Choroid plexus epithelial cell (primary cell): ENCODE measurements at regions not wholly inside any gene's neighbourhood (a gene's known extent, or its start where the extent isn't known, plus 50 kb on each side); places are given as distances from the start of the nearest gene placed in this dataset.
A peak's percentile ranks its signal among the peaks of the same experiment; 100 is the strongest.

Experiments used
- DNase-seq: peaks from one replicate; pipeline ENCODE4 v3.0.0-alpha.2; 2010; ENCODE audit warnings: low read depth
- H3K4me3 ChIP-seq: 2 replicates; pipeline ENCODE4 v1.5.1; 2011; ENCODE audit warnings: low read depth, mild to moderate bottlenecking, control low read depth, low read length, moderate library complexity
- TF ChIP-seq, protein P1 (sequence below): conservative IDR thresholded peaks from 2 replicates; pipeline ENCODE4 v1.5.1; 2011; ENCODE audit warnings: low read depth, mild to moderate bottlenecking, control low read depth, inconsistent platforms, low read length, moderate library complexity

DNA sequence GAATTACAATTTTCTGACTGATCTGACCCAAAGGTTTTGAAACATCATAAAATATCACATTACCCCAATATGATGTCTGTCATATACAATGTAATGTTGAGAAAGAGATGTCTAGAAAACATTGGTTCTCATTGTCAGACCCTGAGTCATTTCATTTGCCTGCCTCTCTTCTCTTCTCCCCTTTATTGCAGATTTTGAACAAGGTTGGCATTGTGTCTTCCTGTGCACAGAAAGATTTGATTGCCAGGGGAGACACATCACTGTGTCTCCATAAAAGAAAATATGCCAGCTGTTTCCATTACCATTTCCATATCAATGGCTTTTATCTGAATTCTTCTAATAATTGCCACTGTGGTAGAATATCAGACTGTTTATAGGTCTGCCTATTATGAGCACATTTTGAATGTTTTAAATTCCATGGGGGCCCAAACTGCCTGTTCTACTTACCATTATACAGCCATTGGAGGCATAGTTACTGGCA lies 65.6 kb downstream of the IFI44 start:
- no peak overlapping the region for H3K4me3 ChIP-seq
- TF ChIP-seq, protein P1, sequence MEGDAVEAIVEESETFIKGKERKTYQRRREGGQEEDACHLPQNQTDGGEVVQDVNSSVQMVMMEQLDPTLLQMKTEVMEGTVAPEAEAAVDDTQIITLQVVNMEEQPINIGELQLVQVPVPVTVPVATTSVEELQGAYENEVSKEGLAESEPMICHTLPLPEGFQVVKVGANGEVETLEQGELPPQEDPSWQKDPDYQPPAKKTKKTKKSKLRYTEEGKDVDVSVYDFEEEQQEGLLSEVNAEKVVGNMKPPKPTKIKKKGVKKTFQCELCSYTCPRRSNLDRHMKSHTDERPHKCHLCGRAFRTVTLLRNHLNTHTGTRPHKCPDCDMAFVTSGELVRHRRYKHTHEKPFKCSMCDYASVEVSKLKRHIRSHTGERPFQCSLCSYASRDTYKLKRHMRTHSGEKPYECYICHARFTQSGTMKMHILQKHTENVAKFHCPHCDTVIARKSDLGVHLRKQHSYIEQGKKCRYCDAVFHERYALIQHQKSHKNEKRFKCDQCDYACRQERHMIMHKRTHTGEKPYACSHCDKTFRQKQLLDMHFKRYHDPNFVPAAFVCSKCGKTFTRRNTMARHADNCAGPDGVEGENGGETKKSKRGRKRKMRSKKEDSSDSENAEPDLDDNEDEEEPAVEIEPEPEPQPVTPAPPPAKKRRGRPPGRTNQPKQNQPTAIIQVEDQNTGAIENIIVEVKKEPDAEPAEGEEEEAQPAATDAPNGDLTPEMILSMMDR = no peak
- peak; percentile 43 for DNase-seq

DNA sequence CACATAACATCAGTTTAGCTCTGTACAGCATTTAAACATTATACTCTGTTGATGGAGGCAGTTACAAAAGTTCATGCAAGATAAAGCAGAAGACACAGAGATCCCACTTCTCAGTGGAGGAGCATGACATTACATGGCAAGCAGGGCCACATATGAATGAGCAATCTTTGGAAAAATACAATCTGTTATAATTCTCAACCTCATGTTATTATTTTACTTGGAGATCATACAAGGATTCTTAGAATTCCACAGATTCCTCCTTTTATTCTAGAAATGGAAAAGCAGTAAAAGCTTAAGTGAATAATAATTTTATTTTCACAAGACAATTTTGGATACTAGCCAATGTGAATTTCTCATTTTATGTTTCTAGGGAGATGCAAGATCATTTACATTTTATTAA lies 66.6 kb downstream of the IFI44 start:
- DNase-seq = peak; percentile 60
- H3K4me3 ChIP-seq = no peak overlapping the region
- TF ChIP-seq, protein P1 = no peak

GRCh38 chr1:78718566-78718965 lies 68.9 kb downstream of the IFI44 start:
- peak; percentile 41 for DNase-seq
- TF ChIP-seq, protein P1 = no peak
- no peak overlapping the region for H3K4me3 ChIP-seq

DNA sequence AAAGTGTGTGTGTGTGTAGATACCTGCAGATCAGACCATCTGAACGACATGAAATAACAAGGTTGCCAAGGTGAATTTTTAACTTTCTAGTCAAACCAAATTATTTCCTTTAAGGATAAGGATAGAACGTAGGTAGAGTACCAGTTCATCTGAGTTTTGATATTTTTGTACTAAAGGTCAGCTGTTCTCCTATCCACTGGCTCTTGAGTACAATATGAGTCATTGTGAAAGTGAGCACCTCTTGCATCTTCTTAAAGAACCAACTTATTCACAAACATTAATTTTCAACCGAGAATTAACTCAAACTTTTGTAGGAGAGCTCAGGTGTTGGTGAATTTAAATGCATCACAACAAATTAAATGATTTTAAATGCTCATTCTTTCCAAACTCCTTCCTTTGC lies 71.5 kb downstream of the IFI44 start:
- DNase-seq = peak; percentile 11
- TF ChIP-seq, protein P1 = no peak
- H3K4me3 ChIP-seq = no peak overlapping the region

DNA sequence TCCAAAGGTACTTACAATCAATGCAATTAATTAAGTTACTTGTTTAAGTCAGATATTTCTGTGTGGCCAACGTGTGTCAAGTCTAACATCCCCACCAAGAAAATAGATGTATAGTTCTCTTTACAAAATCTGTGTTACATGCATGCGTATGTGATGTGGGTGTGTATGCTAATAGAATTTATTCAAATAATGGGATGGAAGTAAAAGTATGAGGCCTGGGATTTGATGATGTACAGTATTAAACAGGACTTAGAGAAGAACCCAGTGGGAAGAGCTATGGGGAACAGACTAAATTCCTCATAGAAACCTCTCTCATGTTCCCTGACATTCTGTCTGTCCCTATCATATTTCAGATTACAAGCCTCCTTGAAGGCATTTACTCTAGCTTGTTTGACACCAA lies 72.5 kb downstream of the IFI44 start:
- DNase-seq = no peak
- no peak overlapping the region for H3K4me3 ChIP-seq
- TF ChIP-seq, protein P1 = no peak

DNA sequence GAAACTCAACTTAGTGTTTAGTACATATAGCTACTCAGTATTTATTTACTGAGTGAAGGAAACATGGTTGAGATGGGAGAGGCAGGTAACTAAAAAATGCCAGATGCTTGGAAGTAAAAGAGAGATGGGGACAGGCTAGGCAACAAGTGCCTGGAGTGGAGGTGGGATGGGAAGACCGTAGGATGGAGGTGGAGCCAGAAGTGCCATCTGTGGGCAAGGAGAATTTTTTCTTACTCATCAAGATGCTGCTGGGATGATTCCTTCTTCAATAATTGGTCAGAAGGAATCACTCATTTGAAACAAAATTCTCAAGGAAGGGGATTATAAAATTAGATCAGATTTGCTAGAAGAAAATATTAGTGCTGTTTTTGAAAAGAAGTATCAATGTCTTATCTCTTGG lies 72.9 kb downstream of the IFI44 start:
- DNase-seq = no peak

GRCh38 chr1:78722947-78723346 lies 73.3 kb downstream of the IFI44 start:
- TF ChIP-seq, protein P1 = no peak
- peak; percentile 77 for DNase-seq
- no peak overlapping the region for H3K4me3 ChIP-seq

More for the DNA sequence above, 72.9 kb downstream of the IFI44 start:
- no peak overlapping the region for H3K4me3 ChIP-seq
- TF ChIP-seq, protein P1 = no peak
